Stimulated activated CD8-positive, alpha-beta memory T cell treated with anti-CD3 and anti-CD28 coated beads, Interleukin-15, amount 100 ng/mL, for 48 hours (primary cell): ENCODE measurements at regions not wholly inside any gene's neighbourhood (a gene's known extent, or its start where the extent isn't known, plus 50 kb on each side); places are given as distances from the start of the nearest gene placed in this dataset.
"Not testable (repeated sequence)": the region's sequence is repeated elsewhere in the genome, so short reads cannot be mapped to it uniquely, and the experiment has no call there.

Source experiments
- DNase-seq, 2 donors: peaks; one replicate each; pipeline ENCODE4 v3.0.0-alpha.2; 2020; ENCODE audit warnings: low read depth in 2 of 2

- not testable (repeated sequence) for DNase-seq
Measured at GRCh38 chr1:148432318-148432717, 50.8 kb downstream of the PPIAL4G start.

- not testable (repeated sequence) for DNase-seq
Measured at GRCh38 chr1:148429856-148430255, 53.2 kb downstream of the PPIAL4G start.

GRCh38 chr1:148426940-148427611, 56.0 kb downstream of the PPIAL4G start:
- peak in 1 of 2 donors; percentile 16 for DNase-seq

GRCh38 chr1:148426385-148426784, 56.7 kb downstream of the PPIAL4G start:
- DNase-seq = not testable (repeated sequence)

GRCh38 chr1:148424143-148425003, 58.7 kb downstream of the PPIAL4G start:
- not testable (repeated sequence) for DNase-seq

- not testable (repeated sequence) for DNase-seq
Measured at GRCh38 chr1:148422921-148423320, 60.2 kb downstream of the PPIAL4G start.

GRCh38 chr1:148417241-148417640, 65.9 kb downstream of the PPIAL4G start:
- not testable (repeated sequence) for DNase-seq

- DNase-seq = not testable (repeated sequence)
Measured at GRCh38 chr1:148413385-148413784, 69.7 kb downstream of the PPIAL4G start.

- not testable (repeated sequence) for DNase-seq
Measured at GRCh38 chr1:148404786-148405568, 78.1 kb downstream of the PPIAL4G start.

GRCh38 chr1:148403925-148404324, 79.2 kb downstream of the PPIAL4G start:
- not testable (repeated sequence) for DNase-seq

- not testable (repeated sequence) for DNase-seq
Measured at GRCh38 chr1:148403085-148403456, 80.0 kb downstream of the PPIAL4G start.

- peak; percentile 80 to 84 for DNase-seq
Measured at GRCh38 chr1:148402152-148403084, 80.7 kb downstream of the PPIAL4G start.

GRCh38 chr1:148397516-148397915, 85.6 kb downstream of the PPIAL4G start:
- DNase-seq = not testable (repeated sequence)

GRCh38 chr1:148392505-148392904, 90.6 kb downstream of the PPIAL4G start:
- DNase-seq = not testable (repeated sequence)

- not testable (repeated sequence) for DNase-seq
Measured at GRCh38 chr1:148391323-148391722, 91.8 kb downstream of the PPIAL4G start.

- DNase-seq = no peak
Measured at GRCh38 chr1:148389027-148389339, 94.1 kb downstream of the PPIAL4G start.

GRCh38 chr1:148388260-148389026, 94.7 kb downstream of the PPIAL4G start:
- DNase-seq = peak; percentile 85 to 88

- not testable (repeated sequence) for DNase-seq
Measured at GRCh38 chr1:148387949-148388259, 95.2 kb downstream of the PPIAL4G start.

GRCh38 chr1:148387122-148387948, 95.8 kb downstream of the PPIAL4G start:
- DNase-seq = not testable (repeated sequence)

- DNase-seq = no peak
Measured at GRCh38 chr1:148386617-148387016, 96.5 kb downstream of the PPIAL4G start.
